ENCODE measurements at regions not wholly inside any gene's neighbourhood (a gene's known extent, or its start where the extent isn't known, plus 50 kb on each side); places are given as distances from the start of the nearest gene placed in this dataset.

GRCh38 chr1:30194741-30195423 is 528.5 kb downstream of the MATN1 start:
- TF ChIP-seq CTCF (IDR thresholded peaks at IDR 0.05; ENCODE audit: low read depth, low read length) (no peak), POLR2A (IDR thresholded peaks at IDR 0.05; ENCODE audit: extremely low read depth, insufficient read length) (no peak)

Measured in NB4 (cell line).